HG03378 (cell line): ENCODE measurements at regions not wholly inside any gene's neighbourhood (a gene's known extent, or its start where the extent isn't known, plus 50 kb on each side); places are given as distances from the start of the nearest gene placed in this dataset.
"Not testable (repeated sequence)": the region's sequence is repeated elsewhere in the genome, so short reads cannot be mapped to it uniquely, and the experiment has no call there.

Source experiments
- ATAC-seq: cut with Tn5 transposase; IDR thresholded peaks from one replicate; pipeline ENCODE4 v1.9.1; 2021; ENCODE audit warnings: mild to moderate bottlenecking, moderate library complexity; ENCODE audit not compliant: unreplicated experiment

- no peak for ATAC-seq
Observed at GRCh38 chr6:9851006-9851405, 563.9 kb downstream of the TFAP2A start.

DNA sequence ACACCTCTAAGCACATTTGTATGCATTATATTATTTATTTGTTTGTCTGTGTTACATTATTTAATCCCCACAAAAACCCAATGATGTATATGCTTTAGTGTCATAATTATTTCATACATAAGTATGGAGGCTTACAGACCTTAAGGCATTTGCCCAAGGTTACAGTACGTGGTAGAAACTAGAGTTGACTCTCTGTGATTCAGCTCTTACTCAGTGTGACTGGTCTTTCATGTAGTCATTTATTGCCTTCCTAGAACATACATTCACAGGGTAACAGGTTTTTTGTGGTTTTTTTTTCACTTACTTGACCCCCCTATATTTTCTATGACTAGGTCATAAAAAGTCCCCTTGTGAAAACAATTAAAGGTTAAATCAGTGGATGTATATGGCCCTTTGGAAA is 566.8 kb downstream of the TFAP2A start:
- ATAC-seq, result no peak

- no peak for ATAC-seq
Observed at GRCh38 chr6:9841886-9842725, 572.8 kb downstream of the TFAP2A start.

DNA sequence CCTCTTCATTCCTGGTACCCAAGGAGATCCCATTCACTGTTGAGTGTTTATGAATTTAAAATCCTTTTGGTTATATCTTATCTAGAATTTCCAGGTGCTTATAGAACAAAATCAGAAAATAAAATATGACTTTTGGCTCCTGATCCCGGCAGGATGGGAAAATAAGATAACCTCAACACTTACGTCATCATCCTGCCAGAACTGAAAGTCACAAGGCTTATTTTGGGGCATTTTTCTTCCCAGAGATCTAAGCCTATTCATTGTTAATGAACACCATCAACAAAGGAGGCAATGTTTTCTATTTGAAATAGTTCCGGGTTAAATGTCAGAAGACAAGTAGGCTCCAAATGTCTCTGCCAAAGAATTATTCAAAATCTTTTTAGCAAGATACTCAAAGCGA is 580.6 kb downstream of the TFAP2A start:
- ATAC-seq, result no peak

GRCh38 chr6:9831783-9832182 is 583.1 kb downstream of the TFAP2A start:
- ATAC-seq, result no peak

GRCh38 chr6:9830808-9831207 is 584.1 kb downstream of the TFAP2A start:
- no peak for ATAC-seq

DNA sequence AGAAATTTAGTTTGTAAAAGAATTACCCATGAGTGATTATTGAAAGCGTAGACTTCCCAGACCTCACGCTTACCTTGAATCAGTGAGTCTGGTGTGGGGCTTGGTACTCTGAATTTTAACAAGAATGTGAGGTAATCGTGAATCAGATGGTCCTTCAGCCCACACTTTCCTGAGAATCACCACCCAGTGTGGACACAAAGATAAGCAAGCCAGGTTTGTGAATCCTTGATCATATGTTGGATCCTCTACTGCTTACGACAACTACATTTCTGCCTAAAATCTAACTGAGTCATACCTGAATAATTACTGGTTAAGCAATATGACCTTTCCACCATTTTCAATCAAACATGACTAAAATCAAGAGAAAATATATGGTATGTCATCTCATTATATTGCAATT is 589.3 kb downstream of the TFAP2A start:
- ATAC-seq, result no peak

- not testable (repeated sequence) for ATAC-seq
Observed at GRCh38 chr6:9810727-9811126, 604.1 kb downstream of the TFAP2A start.

GRCh38 chr6:9810286-9810685 is 604.6 kb downstream of the TFAP2A start:
- ATAC-seq, result no peak

DNA sequence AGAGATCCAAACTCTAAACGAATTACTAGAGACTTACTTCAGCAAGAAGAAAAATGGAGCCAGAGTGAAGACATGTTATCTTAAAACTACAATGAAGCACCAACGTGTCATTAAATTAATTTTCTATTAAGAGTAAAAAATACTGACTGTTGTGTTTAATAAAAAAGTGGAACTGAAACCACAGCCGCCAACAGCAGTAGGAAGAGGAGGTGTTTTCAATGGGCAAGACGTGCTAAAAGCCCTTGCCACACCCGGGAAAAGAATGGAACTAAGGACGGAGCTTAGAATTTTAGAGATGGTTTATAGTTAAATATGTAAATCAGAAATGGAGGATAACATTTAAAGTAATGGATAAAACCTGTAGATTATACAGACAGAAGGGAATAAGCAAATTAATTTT is 608.7 kb downstream of the TFAP2A start:
- ATAC-seq, result no peak

- ATAC-seq, result no peak
Observed at GRCh38 chr6:9801249-9801754, 613.6 kb downstream of the TFAP2A start.

DNA sequence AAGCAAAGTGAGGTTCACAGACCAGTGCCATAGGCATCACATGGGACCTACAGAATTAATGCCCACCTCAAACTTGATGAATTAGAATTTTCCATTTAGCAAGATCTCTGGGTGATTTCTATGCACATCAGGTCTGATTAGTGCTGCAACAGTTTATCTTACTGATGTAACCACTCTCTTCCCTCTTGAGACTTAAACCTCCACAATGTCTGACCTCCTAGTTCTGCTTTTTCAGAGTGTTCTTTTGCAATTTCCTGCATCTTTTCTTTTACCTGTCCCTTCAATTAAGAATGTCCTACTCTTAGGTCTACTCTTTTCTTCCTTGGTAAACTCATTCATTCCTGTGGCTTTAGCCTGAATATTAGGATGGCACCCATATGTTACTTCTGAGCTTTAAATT is 615.3 kb downstream of the TFAP2A start:
- ATAC-seq, result no peak

- ATAC-seq, result no peak
Observed at GRCh38 chr6:9796827-9797226, 618.0 kb downstream of the TFAP2A start.

DNA sequence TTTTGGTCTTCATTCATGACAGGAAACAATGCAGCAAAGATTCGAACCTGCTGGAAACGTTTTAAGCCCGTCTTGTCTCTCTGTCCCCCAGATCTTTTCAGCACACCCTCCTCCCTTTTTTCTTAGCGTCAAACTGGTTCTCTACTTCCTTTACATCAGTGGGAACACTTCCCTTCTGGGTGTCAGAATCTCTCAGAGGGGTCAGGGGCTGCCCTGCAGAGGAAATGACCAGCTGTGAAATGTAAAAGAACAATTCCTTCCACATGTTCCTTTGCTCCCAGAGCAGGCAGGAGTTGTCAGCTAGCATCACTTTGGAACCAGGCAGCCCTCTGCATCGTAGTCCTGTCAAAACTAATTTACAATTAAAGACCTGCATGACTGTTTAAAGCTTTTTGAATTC is 619.0 kb downstream of the TFAP2A start:
- no peak for ATAC-seq

GRCh38 chr6:9789201-9789600 is 625.7 kb downstream of the TFAP2A start:
- no peak for ATAC-seq

DNA sequence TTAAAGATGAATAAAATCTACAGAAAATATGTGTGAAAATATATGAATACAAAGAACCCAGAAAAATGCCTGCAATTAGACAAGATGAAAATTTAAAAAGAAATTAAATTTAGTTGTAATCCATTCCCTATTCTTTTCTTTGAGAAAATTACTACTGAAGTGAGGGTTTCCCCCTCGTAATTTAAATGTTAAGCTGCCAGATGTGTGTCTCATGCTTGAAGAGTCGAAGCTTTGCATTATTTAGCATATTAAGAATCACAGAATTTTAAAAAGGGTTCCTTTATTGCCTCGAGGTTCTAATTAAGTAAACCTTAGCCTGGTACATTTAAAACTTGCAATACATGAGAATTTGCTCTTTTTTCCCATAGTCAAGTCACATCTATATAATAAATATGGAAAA is 630.1 kb downstream of the TFAP2A start:
- ATAC-seq, result no peak

DNA sequence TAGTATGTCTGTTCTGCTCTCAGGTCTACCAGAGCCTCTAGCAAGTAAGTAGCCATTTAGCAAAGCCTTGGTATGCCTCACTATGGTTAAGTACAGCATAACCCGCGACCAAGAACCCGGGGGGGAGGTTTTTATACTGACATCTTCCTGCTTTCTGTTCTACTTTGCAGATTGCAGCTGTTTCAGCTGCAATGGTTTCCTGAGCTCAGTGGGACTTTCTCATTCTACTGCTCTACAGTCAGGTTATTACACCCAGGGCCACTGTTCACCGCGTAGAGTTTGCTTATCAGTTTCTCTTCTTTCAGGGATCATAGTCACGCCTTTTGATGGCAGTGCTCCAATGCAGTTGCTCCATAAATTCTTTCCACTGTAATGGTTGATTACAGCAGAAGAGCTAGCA is 631.3 kb downstream of the TFAP2A start:
- ATAC-seq, result no peak

DNA sequence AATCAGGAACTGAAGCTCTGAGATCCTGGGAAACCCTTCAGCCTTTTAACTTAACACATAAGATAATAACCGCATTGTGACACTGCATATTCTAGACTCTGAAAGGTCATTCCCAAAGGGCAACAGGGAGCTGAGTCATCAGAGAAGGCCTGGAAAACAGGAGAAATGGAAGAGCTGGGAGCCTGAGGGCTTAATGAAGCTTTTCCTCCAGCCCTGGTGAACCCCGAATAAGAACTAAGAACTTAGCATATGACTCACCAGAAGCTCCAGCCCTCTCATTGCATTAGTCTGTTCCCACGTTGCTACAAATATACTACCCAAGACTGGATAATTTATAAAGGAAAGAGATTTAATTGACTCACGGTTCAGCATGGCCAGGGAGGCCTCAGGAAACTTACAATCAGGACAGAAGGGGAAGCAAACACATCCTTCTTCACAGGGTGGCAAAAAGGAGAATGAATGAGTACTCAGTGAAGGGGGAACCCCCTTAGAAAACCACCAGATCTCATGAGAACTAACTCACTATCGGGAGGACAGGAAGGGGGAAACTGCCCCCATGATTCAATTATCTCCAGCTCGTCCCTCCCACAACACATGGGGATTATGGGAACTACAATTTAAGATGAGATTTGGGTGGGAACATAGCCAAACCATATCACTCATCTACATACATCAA is 648.5 kb downstream of the TFAP2A start:
- ATAC-seq, result no peak

GRCh38 chr6:9761220-9761619 is 653.7 kb downstream of the TFAP2A start:
- no peak for ATAC-seq

- ATAC-seq, result no peak
Observed at GRCh38 chr6:9754515-9754914, 660.4 kb downstream of the TFAP2A start.

- no peak for ATAC-seq
Observed at GRCh38 chr6:9745966-9746365, 668.9 kb downstream of the TFAP2A start.

DNA sequence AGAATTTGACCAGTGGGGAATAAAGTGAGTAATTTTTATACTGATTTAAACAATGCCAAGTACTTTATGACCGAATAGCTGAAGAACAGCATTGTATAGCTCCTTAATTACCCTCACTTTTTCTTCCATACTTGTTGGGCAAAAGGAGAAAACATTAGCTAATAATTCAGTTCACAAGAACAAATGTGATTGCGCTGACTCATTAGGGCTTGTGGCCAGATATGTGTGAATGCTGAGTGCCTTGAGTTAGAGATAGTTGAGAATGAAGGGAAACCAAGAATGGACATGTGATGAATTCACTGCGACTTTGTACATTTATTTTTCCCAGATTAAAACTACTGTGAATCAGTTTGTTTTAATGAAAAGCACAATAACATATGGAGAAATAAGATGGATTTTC is 669.4 kb downstream of the TFAP2A start:
- no peak for ATAC-seq
